Thymus (tissue), 11 donors: ENCODE measurements at regions not wholly inside any gene's neighbourhood (a gene's known extent, or its start where the extent isn't known, plus 50 kb on each side); places are given as distances from the start of the nearest gene placed in this dataset.

Experiments
- DNase-seq, 9 donors: peaks; one replicate each; pipeline ENCODE4 v3.0.0-alpha.2; 2013; ENCODE audit warnings: low spot score in 9 of 9, low read depth in 6 of 9, missing footprints in 1 of 9
- H3K27ac ChIP-seq, 2 donors: one replicate each; pipeline ENCODE4 v1.5.1; 2013; ENCODE audit warnings: control low read depth in 1 of 2, low read depth in 1 of 2, low read length in 1 of 2, mild to moderate bottlenecking in 1 of 2, moderate library complexity in 1 of 2
- H3K27me3 ChIP-seq, 2 donors: one replicate each; pipeline ENCODE4 v1.5.1; 2013; ENCODE audit warnings: low read length in 1 of 2; ENCODE audit not compliant: control insufficient read depth in 2 of 2, insufficient read depth in 1 of 2
- H3K36me3 ChIP-seq, 2 donors: one replicate each; pipeline ENCODE4 v1.5.1; 2013; ENCODE audit warnings: low read length in 1 of 2, mild to moderate bottlenecking in 1 of 2, moderate library complexity in 1 of 2; ENCODE audit not compliant: control insufficient read depth in 2 of 2, insufficient read depth in 2 of 2
- H3K4me1 ChIP-seq, 2 donors: one replicate each; pipeline ENCODE4 v1.5.1; 2013; ENCODE audit warnings: low read length in 2 of 2; ENCODE audit not compliant: control insufficient read depth in 2 of 2, insufficient read depth in 2 of 2
- H3K4me3 ChIP-seq, 2 donors: one replicate each; pipeline ENCODE4 v1.5.1; 2013; ENCODE audit warnings: low read length in 2 of 2, control low read depth in 1 of 2, mild to moderate bottlenecking in 1 of 2
- H3K9me3 ChIP-seq, 2 donors: one replicate each; pipeline ENCODE4 v1.5.1; 2013; ENCODE audit warnings: low read length in 1 of 2, mild to moderate bottlenecking in 1 of 2; ENCODE audit not compliant: control insufficient read depth in 2 of 2, insufficient read depth in 1 of 2
- WGBS: extraction: QIAGEN DNeasy Blood & Tissue Kit; methylation state at CpG from one replicate; pipeline ENCODE4 v1.1.7; 2013; 5-methylcytosine and 5-hydroxymethylcytosine counted together
- donor health status: healthy.

DNA sequence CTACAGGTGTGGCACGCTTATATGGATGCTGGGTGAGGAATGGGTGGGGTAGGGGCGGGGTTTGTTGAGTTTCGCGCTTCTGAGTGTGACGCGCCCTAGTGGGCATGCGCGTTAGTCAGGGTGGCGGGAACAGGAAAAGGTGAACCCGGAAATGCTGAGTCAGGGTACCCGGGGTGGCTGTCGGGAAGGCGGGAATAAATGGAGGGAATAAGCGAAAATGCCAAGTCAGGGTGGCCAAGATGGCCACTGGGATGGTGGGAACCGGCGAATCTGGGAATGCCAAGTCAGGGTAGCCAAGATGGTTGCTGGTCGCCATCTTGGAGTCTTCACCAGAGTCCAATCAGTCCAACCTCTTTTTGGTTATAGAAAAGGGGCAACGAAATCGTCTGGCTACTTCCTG, 585.0 kb downstream of the SUCLG1 start:
- no peak for DNase-seq
- no peaks in the 10 kb centered on the region for H3K36me3 ChIP-seq
- peaks cover 0 to 29% of the 10 kb centered on the region in 2 donors for H3K9me3 ChIP-seq
- no peak overlapping the region for H3K4me3 ChIP-seq
- no peak overlapping the region for H3K27ac ChIP-seq
- H3K4me1 ChIP-seq, result no peaks in the 10 kb centered on the region
- 98% methylated on average over 19 of the region's 19 CpGs for WGBS
- H3K27me3 ChIP-seq, result no peaks in the 10 kb centered on the region

DNA sequence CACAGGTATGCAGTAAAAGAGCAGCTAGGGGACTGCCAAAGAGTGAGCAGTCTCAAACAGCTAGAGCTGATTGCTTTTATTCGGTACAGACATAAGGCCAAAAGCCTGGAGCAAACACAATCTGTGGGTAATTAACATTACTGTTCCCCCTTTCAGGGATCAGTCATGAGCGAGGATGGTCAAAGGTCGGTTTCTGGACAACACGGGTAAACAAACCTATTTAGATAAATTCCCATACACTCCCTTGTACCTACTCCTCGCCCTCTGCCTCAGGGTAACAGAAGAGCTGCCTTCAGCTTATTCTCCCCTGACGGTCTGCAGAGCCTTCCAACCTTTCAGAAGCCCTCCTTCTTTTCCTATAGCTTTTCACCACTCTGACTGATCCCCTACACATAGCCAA, 586.0 kb downstream of the SUCLG1 start:
- Histone ChIP-seq H3K4me1 (no peaks in the 10 kb centered on the region), H3K9me3 (peaks cover 0 to 20% of the 10 kb centered on the region in 2 donors), H3K27me3 (no peaks in the 10 kb centered on the region), H3K27ac (no peak overlapping the region), H3K36me3 (no peaks in the 10 kb centered on the region), H3K4me3 (no peak overlapping the region)
- 91% methylated on average over 6 of the region's 6 CpGs for WGBS
- no peak for DNase-seq

DNA sequence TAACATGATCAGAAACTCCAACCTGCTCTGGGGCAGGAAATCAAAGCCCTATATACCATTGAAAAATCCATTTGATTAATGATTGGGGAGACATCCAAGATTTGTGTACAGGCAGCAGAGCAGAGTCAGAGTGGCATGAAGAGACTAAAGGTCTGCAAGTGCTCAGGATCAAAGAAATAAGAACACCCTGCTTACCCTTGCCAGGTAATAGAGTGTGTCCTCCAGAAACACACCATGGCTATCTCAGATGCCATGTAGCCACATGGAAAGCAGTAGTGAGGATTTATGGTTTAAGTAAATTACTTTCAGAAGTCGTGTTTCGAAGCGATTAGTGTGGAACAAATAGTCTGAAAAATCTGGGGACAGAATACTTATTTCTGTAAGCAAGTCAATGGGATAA, 592.9 kb downstream of the SUCLG1 start:
- H3K27me3 ChIP-seq, result no peaks in the 10 kb centered on the region
- no peak for DNase-seq
- no peaks in the 10 kb centered on the region for H3K9me3 ChIP-seq
- H3K4me1 ChIP-seq, result no peaks in the 10 kb centered on the region
- H3K36me3 ChIP-seq, result no peaks in the 10 kb centered on the region
- WGBS, result 93% methylated on average over 3 of the region's 3 CpGs
- H3K27ac ChIP-seq, result no peak overlapping the region
- H3K4me3 ChIP-seq, result no peak overlapping the region

DNA sequence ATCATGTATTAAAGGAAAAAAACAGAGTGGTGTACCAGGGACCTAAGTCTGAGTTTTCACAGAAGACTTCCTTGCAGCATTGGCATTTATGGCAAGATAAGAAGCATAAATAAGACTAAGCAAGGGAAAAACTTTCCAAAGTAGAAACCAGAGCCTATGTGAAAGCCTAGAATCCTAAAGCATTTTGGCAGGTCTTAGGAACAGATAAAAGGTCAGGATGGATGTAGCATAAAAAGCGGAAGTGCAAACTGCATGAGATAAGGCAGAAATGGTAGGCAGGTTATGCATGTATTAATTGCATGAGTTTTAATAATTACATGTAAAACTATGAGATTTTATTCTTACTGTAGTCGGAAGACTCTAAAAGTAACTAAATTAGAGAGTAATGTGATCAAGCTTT, 596.5 kb downstream of the SUCLG1 start:
- no peak for DNase-seq
- no peak overlapping the region for H3K4me3 ChIP-seq
- WGBS, result 90% methylated on average over 2 of the region's 2 CpGs
- H3K4me1 ChIP-seq, result no peaks in the 10 kb centered on the region
- H3K27ac ChIP-seq, result no peak overlapping the region
- no peaks in the 10 kb centered on the region for H3K27me3 ChIP-seq
- H3K36me3 ChIP-seq, result no peaks in the 10 kb centered on the region
- H3K9me3 ChIP-seq, result no peaks in the 10 kb centered on the region

DNA sequence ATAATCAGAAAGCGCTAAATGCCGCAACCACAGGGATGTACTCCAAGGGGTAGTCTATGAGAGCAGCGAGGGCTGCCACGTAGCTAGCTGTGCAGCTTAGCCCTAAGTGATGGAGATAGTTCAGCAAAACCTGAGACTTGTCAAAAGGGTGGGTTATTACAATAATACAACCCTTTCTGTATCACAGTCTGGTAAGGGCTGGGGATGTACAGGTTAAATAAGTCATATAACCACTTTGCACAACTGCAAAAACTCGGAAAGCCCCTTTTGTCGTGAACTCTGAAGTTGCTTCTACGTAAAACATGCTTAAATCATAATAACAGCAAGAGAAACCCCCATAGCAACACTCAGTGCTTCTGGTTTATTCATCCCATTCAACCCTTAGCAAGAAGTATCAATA, 598.8 kb downstream of the SUCLG1 start:
- H3K27me3 ChIP-seq, result no peaks in the 10 kb centered on the region
- no peaks in the 10 kb centered on the region for H3K4me1 ChIP-seq
- WGBS, result 86% methylated on average over 7 of the region's 7 CpGs
- H3K27ac ChIP-seq, result no peak overlapping the region
- no peaks in the 10 kb centered on the region for H3K36me3 ChIP-seq
- H3K9me3 ChIP-seq, result no peaks in the 10 kb centered on the region
- no peak overlapping the region for H3K4me3 ChIP-seq
- no peak for DNase-seq

DNA sequence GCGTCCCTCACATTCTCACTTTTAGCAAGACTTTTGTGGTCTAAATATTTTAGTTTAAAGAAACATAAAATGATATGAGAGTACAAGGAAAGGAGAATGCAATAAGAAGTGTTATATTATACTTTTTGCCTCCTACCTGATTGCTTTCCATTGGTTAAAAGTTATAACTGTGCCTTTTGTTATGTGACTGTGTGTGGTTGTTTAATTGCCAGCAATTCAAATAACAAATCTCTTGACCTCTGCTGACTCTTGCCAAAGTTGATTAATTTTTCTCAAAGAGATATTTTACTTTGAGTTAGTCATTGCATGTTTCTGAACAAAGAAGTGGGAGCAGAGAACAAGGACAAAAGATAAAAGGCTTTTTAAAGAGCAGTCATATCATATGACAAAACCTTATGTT, 599.5 kb downstream of the SUCLG1 start:
- Histone ChIP-seq H3K4me3 (no peak overlapping the region), H3K27me3 (no peaks in the 10 kb centered on the region), H3K9me3 (no peaks in the 10 kb centered on the region), H3K27ac (no peak overlapping the region), H3K4me1 (no peaks in the 10 kb centered on the region), H3K36me3 (no peaks in the 10 kb centered on the region)
- 96% methylated on average over 1 of the region's 1 CpG for WGBS
- no peak for DNase-seq

DNA sequence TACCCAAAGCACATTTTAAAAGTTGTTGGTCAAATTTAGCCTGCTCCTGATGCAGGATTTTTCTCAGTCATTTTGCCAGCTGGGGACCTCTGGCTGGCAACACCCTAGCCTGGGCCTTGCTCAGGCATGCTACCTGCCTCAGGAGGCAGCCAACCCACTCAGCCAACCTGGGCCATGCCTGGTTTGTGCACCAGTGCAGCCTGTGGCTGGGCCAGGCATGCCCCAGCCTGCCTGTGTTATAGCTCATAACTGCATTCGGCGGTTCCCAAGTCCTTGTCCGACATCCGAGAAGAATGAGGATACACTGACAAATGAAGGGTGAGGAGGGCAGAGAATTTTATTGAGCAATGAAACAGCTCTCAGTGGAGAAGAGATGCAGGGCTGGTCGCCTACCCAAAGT, 608.0 kb downstream of the SUCLG1 start:
- Histone ChIP-seq H3K4me3 (no peak overlapping the region), H3K27me3 (no peaks in the 10 kb centered on the region), H3K9me3 (peaks cover 0 to 4% of the 10 kb centered on the region in 2 donors), H3K4me1 (no peaks in the 10 kb centered on the region), H3K27ac (no peak overlapping the region), H3K36me3 (no peaks in the 10 kb centered on the region)
- WGBS, result 89% methylated on average over 5 of the region's 5 CpGs
- no peak for DNase-seq

DNA sequence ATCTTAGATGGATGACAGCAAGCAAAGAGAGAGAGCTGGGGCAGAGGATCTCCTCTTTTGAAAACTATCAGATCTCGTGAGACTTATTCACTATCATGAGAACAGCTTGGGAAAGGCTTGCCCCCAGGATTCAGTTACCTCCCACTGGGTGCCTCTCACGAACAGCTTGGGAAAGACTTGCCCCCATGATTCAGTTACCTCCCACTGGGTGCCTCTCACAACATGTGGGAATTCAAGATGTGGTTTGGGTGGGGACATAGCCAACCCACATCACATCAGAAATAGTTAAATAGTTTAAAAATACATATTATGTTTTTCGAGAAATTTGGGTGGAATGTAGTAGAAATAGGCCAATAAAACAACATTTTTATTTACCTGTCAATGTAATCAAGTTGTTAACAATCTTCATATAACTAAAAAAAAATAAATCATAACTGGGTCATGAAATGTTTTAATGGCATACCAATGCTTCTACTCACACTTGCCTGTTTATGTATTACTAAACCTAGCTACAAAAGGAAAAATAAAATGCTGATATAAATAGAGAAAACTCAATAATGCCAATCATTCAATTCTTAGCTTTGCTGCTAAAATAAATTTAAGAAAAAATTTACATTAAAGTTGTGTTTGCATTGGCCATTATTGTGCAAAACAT, 608.9 kb downstream of the SUCLG1 start:
- WGBS, result 86% methylated on average over 3 of the region's 3 CpGs
- H3K27ac ChIP-seq, result no peak overlapping the region
- H3K36me3 ChIP-seq, result no peaks in the 10 kb centered on the region
- no peaks in the 10 kb centered on the region for H3K4me1 ChIP-seq
- H3K9me3 ChIP-seq, result peaks cover 0 to 4% of the 10 kb centered on the region in 2 donors
- no peak overlapping the region for H3K4me3 ChIP-seq
- no peaks in the 10 kb centered on the region for H3K27me3 ChIP-seq
- no peak for DNase-seq

DNA sequence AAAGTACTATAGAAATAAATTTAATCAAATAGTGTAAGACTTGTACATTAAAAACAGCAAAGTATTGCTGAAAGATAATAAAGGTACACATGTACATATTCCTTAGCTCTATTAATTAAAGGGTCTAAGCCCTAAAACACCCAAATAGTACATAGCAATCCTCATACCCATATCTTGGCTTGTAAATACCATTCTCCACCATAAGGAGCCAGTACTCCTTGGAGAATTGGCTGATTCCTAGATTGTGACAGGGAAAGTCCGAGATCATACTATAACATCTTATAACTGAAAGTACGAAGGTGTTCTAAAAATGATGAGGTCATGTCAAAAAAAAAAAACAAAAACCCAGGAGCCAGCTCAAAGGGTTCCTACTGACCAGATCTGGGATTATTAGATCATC, 614.6 kb downstream of the SUCLG1 start:
- H3K27ac ChIP-seq, result no peak overlapping the region
- H3K4me1 ChIP-seq, result no peaks in the 10 kb centered on the region
- H3K4me3 ChIP-seq, result no peak overlapping the region
- H3K9me3 ChIP-seq, result no peaks in the 10 kb centered on the region
- WGBS, result 92% methylated on average over 2 of the region's 2 CpGs
- no peaks in the 10 kb centered on the region for H3K27me3 ChIP-seq
- no peaks in the 10 kb centered on the region for H3K36me3 ChIP-seq
- no peak for DNase-seq

DNA sequence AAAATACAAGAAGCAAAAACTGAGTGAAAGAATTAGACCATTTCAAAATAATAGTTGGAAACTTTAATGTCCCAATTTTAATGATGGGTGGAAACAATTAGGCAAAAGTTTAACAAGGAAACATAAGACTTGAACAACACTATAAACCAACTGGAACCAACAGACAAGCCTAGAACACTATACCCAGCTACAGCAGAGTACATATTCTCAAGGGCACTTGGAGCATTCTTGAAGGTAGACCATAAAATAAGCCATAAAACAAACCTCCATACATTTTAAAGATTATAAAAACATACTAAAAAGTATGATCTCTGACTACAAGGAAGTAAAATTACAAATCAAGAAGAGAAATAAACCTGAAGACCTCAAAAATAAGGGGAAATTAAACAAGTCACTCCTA, 616.7 kb downstream of the SUCLG1 start:
- Histone ChIP-seq H3K36me3 (no peaks in the 10 kb centered on the region), H3K27me3 (no peaks in the 10 kb centered on the region), H3K9me3 (no peaks in the 10 kb centered on the region), H3K27ac (no peak overlapping the region), H3K4me3 (no peak overlapping the region), H3K4me1 (no peaks in the 10 kb centered on the region)
- DNase-seq, result no peak
